ENCODE measurements at regions not wholly inside any gene's neighbourhood (a gene's known extent, or its start where the extent isn't known, plus 50 kb on each side); places are given as distances from the start of the nearest gene placed in this dataset.

- TF ChIP-seq EZH2 (IDR thresholded peaks at IDR 0.05; ENCODE audit: insufficient read depth, poor library complexity, severe bottlenecking), result no peak
- TF ChIP-seq EZH2phosphoT487 (IDR thresholded peaks at IDR 0.05; ENCODE audit: insufficient read depth, low read depth), result no peak
Measured at GRCh38 chr6:88301256-88301655, 135.1 kb upstream of the CNR1 start.
